ENCODE measurements at regions not wholly inside any gene's neighbourhood (a gene's known extent, or its start where the extent isn't known, plus 50 kb on each side); places are given as distances from the start of the nearest gene placed in this dataset.

DNA sequence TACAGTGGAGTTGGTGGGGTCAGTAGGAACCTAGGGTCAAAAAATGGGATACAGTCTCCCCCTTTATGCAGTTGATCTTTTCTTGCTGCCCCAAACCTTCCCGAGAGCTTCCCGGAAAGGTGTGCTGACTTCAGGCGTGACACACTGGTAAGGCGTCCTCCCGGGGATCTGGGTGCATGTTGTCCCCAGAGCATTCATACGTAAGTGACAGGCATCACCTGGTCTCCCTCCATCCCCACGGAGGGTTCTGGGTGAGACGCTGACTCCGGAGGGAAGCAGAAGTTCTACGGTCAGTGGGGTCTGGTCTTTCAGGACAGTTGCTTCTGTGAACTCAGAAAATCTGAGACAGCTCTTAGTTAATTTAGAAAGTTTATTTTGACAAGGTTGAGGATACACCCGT is 159.6 kb upstream of the RTL1 start:
- Mint-ChIP-seq H3K9me3 (peaks cover 1% of the 10 kb centered on the region), H3K4me1 (ENCODE audit: low read depth) (no peaks in the 10 kb centered on the region), H3K27ac (no peak overlapping the region), H3K27me3 (peaks cover 12% of the 10 kb centered on the region), H3K36me3 (ENCODE audit: low read depth) (no peaks in the 10 kb centered on the region), H3K4me3 (no peak overlapping the region)
- intact Hi-C loops (cut with DNase I, micrococcal nuclease) = no loop called here
- ATAC-seq (ENCODE audit: poor library complexity) (no peak), DNase-seq (no peak)
- POLR2A ChIA-PET = no interaction called here
- CTCF ChIA-PET = no interaction called here
- no peaks in the 10 kb centered on the region for H3K4me1 ChIP-seq (ENCODE audit: insufficient read depth, low read length)
- no peak overlapping the region for H3K4me3 ChIP-seq (ENCODE audit: low read length)
- peaks cover 0 to 2% of the 10 kb centered on the region in 2 experiments for H3K27me3 ChIP-seq (ENCODE audit: control insufficient read depth in 1 of 2, insufficient read depth in 2 of 2, low read length in 2 of 2)
- no peaks in the 10 kb centered on the region for H3K36me3 ChIP-seq (ENCODE audit: insufficient read depth, low read length)
- no peak overlapping the region for H3K27ac ChIP-seq (ENCODE audit: low read depth in 1 of 2, low read length in 2 of 2)
- TF ChIP-seq CTCF (IDR thresholded peaks at IDR 0.05) = no peak
- H3K9me3 ChIP-seq (ENCODE audit: control insufficient read depth in 1 of 2, insufficient read depth in 1 of 2, low read length in 2 of 2) = peaks cover 0 to 27% of the 10 kb centered on the region in 2 experiments

GRCh38 chr14:101064121-101064661 is 160.7 kb upstream of the RTL1 start:
- intact Hi-C loops (cut with DNase I, micrococcal nuclease) = no loop called here
- DNase-seq (no peak), ATAC-seq (ENCODE audit: poor library complexity) (no peak)
- no peaks in the 10 kb centered on the region for H3K4me1 ChIP-seq (ENCODE audit: insufficient read depth, low read length)
- Mint-ChIP-seq H3K4me3 (no peak overlapping the region), H3K27me3 (peaks cover 20% of the 10 kb centered on the region), H3K4me1 (ENCODE audit: low read depth) (no peaks in the 10 kb centered on the region), H3K9me3 (no peaks in the 10 kb centered on the region), H3K36me3 (ENCODE audit: low read depth) (no peaks in the 10 kb centered on the region), H3K27ac (no peak overlapping the region)
- H3K27me3 ChIP-seq (ENCODE audit: control insufficient read depth in 1 of 2, insufficient read depth in 2 of 2, low read length in 2 of 2) = peaks cover 0 to 2% of the 10 kb centered on the region in 2 experiments
- no peak overlapping the region for H3K4me3 ChIP-seq (ENCODE audit: low read length)
- peaks cover 0 to 27% of the 10 kb centered on the region in 2 experiments for H3K9me3 ChIP-seq (ENCODE audit: control insufficient read depth in 1 of 2, insufficient read depth in 1 of 2, low read length in 2 of 2)
- ChIA-PET POLR2A (no interaction called here), CTCF (no interaction called here)
- TF ChIP-seq CTCF (IDR thresholded peaks at IDR 0.05) = no peak
- H3K36me3 ChIP-seq (ENCODE audit: insufficient read depth, low read length) = no peaks in the 10 kb centered on the region
- H3K27ac ChIP-seq (ENCODE audit: low read depth in 1 of 2, low read length in 2 of 2) = no peak overlapping the region

GRCh38 chr14:101064718-101065117 is 161.2 kb upstream of the RTL1 start:
- intact Hi-C loops (cut with DNase I, micrococcal nuclease) = no loop called here
- Histone ChIP-seq H3K4me3 (ENCODE audit: low read length) (no peak overlapping the region), H3K4me1 (ENCODE audit: insufficient read depth, low read length) (no peaks in the 10 kb centered on the region), H3K36me3 (ENCODE audit: insufficient read depth, low read length) (no peaks in the 10 kb centered on the region), H3K27me3 (ENCODE audit: control insufficient read depth in 1 of 2, insufficient read depth in 2 of 2, low read length in 2 of 2) (peaks cover 0 to 2% of the 10 kb centered on the region in 2 experiments), H3K27ac (ENCODE audit: low read depth in 1 of 2, low read length in 2 of 2) (no peak overlapping the region), H3K9me3 (ENCODE audit: control insufficient read depth in 1 of 2, insufficient read depth in 1 of 2, low read length in 2 of 2) (peaks cover 0 to 25% of the 10 kb centered on the region in 2 experiments)
- no peaks in the 10 kb centered on the region for H3K36me3 Mint-ChIP-seq (ENCODE audit: low read depth)
- POLR2A ChIA-PET = no interaction called here
- DNase-seq = no peak
- H3K27me3 Mint-ChIP-seq = peaks cover 20% of the 10 kb centered on the region
- no peaks in the 10 kb centered on the region for H3K9me3 Mint-ChIP-seq
- no peak for TF ChIP-seq CTCF (IDR thresholded peaks at IDR 0.05)
- CTCF ChIA-PET = no interaction called here
- H3K4me3 Mint-ChIP-seq = no peak overlapping the region
- no peaks in the 10 kb centered on the region for H3K4me1 Mint-ChIP-seq (ENCODE audit: low read depth)
- H3K27ac Mint-ChIP-seq = no peak overlapping the region
- no peak for ATAC-seq (ENCODE audit: poor library complexity)

Data from CD4-positive, alpha-beta T cell (primary cell).